GM10266 (cell line): ENCODE measurements at regions not wholly inside any gene's neighbourhood (a gene's known extent, or its start where the extent isn't known, plus 50 kb on each side); places are given as distances from the start of the nearest gene placed in this dataset.

Source experiments
- DNase-seq: peaks from one replicate; pipeline ENCODE4 v3.0.0; 2012; ENCODE audit errors: extremely low spot score
- TF ChIP-seq, protein P1 (sequence below): IDR thresholded peaks from 2 replicates; pipeline ENCODE4 v1.5.1; 2012; ENCODE audit warnings: mild to moderate bottlenecking, low read depth; ENCODE audit not compliant: control insufficient read depth, insufficient read depth; ENCODE audit errors: missing control alignments

DNA sequence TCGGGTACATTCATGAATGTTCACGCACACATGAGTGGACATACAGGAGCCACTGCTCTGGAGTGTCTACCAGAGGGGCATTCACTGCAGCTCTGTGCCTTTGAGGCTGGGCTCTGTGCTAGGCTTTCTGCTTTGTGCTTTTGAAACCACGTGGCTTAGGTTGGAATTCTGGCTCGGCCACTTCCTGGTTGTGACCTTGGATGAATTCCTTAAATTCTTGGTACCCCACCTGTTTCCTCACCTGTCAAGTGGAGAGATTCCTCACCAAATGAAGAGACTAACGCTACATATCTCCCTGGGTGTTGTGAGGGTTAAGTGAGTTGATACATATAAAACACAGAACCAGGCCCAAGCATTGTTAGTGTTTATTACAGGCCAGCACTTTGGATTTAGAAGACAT is 842.8 kb downstream of the VRK1 start:
- TF ChIP-seq, protein P1, sequence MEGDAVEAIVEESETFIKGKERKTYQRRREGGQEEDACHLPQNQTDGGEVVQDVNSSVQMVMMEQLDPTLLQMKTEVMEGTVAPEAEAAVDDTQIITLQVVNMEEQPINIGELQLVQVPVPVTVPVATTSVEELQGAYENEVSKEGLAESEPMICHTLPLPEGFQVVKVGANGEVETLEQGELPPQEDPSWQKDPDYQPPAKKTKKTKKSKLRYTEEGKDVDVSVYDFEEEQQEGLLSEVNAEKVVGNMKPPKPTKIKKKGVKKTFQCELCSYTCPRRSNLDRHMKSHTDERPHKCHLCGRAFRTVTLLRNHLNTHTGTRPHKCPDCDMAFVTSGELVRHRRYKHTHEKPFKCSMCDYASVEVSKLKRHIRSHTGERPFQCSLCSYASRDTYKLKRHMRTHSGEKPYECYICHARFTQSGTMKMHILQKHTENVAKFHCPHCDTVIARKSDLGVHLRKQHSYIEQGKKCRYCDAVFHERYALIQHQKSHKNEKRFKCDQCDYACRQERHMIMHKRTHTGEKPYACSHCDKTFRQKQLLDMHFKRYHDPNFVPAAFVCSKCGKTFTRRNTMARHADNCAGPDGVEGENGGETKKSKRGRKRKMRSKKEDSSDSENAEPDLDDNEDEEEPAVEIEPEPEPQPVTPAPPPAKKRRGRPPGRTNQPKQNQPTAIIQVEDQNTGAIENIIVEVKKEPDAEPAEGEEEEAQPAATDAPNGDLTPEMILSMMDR = no peak
- no peak for DNase-seq

DNA sequence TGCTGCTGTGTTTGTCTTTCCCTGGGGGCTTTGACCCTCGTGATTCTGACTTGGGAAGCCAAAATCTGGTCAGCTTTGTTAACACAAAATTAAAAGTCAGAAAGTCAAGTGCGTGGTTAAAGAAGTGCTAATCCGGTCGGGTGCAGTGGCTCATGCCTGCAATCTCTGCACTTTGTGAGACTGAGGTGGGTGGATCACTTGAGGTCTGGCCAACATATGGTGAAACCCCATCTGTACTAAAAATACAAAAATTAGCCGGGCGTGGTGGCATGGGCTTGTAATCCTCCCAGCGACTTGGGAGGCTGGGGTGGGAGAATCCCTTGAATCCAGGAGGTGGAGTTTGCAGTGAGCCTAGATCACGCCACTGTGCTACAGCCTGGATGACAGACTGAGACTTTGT is 844.6 kb downstream of the VRK1 start:
- no peak for DNase-seq
- TF ChIP-seq, protein P1 = no peak

DNA sequence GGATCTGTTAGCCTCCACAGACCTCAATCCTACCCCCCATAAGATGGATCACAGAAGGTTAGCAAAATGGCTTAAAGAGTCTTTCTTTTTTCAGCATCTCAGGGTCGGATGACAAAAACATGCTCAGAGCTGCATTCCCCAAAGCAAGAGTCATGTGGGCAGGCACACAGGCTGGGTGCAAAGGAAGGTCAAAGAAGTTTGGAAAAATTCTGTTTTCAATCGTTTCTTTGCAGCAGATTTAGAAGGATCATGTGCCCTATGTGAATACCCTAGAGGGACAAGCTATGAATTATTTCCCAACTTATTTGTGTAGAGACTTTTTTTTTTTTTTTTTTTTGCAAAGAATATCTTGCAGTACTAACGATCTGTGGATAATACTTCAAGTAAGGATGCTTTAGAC is 845.4 kb downstream of the VRK1 start:
- TF ChIP-seq, protein P1 = no peak
- DNase-seq = no peak

DNA sequence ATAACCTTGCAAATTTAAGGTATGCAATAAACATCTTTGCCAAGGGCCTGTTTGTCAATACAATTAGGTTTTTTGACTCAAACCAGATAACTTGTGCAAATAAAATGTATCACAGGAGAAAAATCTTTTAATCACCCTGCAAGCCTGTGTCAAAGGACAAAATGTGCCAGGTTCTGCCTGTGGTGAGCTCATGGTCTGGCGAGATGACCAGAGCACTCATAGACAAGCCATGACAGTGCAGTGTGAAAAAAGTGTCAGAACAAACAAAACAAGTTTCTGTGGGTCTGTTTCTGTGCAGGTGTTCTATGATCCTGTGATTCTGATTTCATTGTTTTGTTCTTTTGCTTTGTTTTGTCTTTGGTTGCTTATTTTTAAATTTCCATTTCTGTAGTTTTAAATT is 847.2 kb downstream of the VRK1 start:
- DNase-seq = no peak
- TF ChIP-seq, protein P1 = no peak

DNA sequence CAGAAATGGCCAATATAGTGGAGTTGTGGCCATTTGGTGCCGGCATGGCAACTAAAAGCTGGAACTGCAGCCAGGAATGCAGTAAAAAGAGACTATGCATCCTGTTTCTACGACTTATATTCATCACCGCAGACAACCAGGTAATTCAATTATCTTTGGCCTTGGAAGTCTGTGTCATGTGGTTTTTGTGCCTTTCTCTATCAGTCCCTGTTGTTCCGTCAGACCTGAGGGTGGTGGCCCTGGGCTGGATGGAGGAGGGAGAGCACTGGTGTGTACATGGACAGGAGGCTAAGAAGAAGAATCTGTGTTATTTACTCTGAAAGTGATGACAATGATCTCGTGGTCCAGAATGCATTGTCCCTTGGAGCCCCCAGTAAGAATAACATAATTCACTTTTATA is 852.6 kb downstream of the VRK1 start:
- no peak for DNase-seq
- TF ChIP-seq, protein P1 = no peak

DNA sequence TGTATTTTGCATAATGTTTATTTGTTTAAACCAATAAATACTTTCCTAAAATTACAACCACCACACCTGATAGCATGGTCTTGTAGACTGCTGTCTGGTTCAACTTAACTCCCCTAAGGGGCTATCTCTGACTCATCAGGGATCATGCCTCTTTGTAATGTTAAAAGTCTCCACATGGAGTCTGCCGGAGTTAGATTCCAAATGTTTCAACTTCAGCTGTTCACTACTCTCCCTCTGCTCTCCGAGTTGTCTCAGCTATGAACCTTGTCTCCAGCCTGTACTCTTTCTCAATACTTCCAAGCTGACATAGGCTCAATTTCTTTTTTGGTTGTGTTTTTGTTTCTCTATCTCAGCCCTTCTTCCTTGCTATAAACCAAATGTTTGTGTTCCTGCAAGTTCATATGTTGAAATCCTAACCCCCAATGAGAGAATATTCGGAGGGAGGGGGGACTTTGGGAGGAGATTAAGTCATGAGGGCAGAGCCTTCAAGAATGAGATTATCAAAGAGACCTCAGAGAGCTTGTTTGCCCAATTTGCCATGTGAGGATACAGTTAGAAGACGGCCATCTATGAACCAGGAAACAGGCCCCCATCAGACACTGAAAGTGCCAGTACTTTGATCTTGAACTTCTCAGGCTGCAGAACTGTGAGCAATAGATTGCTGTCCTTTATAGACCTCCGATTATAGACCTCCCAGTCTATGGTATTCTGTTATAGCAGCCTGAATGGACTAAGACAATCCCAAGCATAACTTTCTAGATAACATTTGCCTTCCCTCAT is 858.2 kb downstream of the VRK1 start:
- no peak for DNase-seq
- TF ChIP-seq, protein P1 = no peak

DNA sequence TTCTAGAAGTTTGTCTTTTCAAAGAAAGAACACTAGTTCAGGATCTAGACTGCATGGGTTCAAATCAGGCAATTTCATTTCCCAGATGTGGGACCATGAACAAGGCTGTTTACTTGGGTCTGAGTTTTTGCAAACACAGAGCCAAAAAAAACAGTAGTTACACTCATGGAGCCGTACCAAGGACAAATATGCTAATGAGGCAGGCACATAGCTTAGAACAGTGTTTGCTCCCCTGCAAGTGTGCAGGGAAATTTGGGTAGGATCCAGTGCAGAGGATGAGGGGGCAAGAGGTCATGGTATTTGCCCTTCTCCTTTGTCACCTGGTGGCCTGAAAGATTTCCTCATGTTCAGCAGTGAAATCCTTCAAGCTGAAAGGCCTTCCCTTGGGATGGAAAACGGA is 860.4 kb downstream of the VRK1 start:
- TF ChIP-seq, protein P1 = no peak

More for the DNA sequence above, 860.4 kb downstream of the VRK1 start:
- no peak for DNase-seq
